ENCODE measurements at regions not wholly inside any gene's neighbourhood (a gene's known extent, or its start where the extent isn't known, plus 50 kb on each side); places are given as distances from the start of the nearest gene placed in this dataset.

GRCh38 chr4:23122666-23123400, 430.1 kb downstream of the GBA3 start:
- no peak overlapping the region for H3K4me3 ChIP-seq
- TF ChIP-seq CTCF (IDR thresholded peaks at IDR 0.05) (no peak), POLR2A (IDR thresholded peaks at IDR 0.05) (no peak), EP300 (IDR thresholded peaks at IDR 0.05; ENCODE audit: low read depth) (no peak), POLR2AphosphoS5 (IDR thresholded peaks at IDR 0.05) (no peak)
- H3K27ac ChIP-seq, result no peak overlapping the region
- H3K9me3 ChIP-seq, result no peaks in the 10 kb centered on the region
- in situ Hi-C loops (cut with MboI; ENCODE audit: low pct_ligation_motif_present in 1 of 4, low pct_unique_long_range_greater_than_20kb in 1 of 4, low sequenced_read_pairs in 3 of 4), result no loop called here
- H3K4me1 ChIP-seq, result no peaks in the 10 kb centered on the region
- no peaks in the 10 kb centered on the region for H3K27me3 ChIP-seq
- no peak for DNase-seq
- 70 to 97% methylated on average over 1 to 2 of the region's 2 CpGs for WGBS, 2 donors (ENCODE audit: low coverage in 1 of 2)
- intact Hi-C loops (cut with DNase I; ENCODE audit: low total_unique reads), result no loop called here
- no peaks in the 10 kb centered on the region for H3K36me3 ChIP-seq

- TF ChIP-seq EP300 (IDR thresholded peaks at IDR 0.05; ENCODE audit: low read depth) (no peak), POLR2A (IDR thresholded peaks at IDR 0.05) (no peak)
- no peaks in the 10 kb centered on the region for H3K4me1 ChIP-seq
- WGBS, 2 donors (ENCODE audit: low coverage in 1 of 2), result 62 to 81% methylated on average over 3 of the region's 3 CpGs
- in situ Hi-C loops (cut with MboI; ENCODE audit: low pct_ligation_motif_present in 1 of 4, low pct_unique_long_range_greater_than_20kb in 1 of 4, low sequenced_read_pairs in 3 of 4), result no loop called here
- no peak overlapping the region for H3K4me3 ChIP-seq
- DNase-seq, result no peak
- no peaks in the 10 kb centered on the region for H3K9me3 ChIP-seq
- intact Hi-C loops (cut with DNase I; ENCODE audit: low total_unique reads), result no loop called here
- no peaks in the 10 kb centered on the region for H3K27me3 ChIP-seq
- H3K36me3 ChIP-seq, result no peaks in the 10 kb centered on the region
- H3K27ac ChIP-seq, result no peak overlapping the region
Observed at GRCh38 chr4:23120374-23120773, 427.6 kb downstream of the GBA3 start.

GRCh38 chr4:23117826-23118225, 425.1 kb downstream of the GBA3 start:
- no peaks in the 10 kb centered on the region for H3K4me1 ChIP-seq

GRCh38 chr4:23114538-23114937, 421.8 kb downstream of the GBA3 start:
- Histone ChIP-seq H3K9me3 (no peaks in the 10 kb centered on the region), H3K4me1 (no peaks in the 10 kb centered on the region), H3K27ac (no peak overlapping the region), H3K27me3 (no peaks in the 10 kb centered on the region), H3K4me3 (no peak overlapping the region), H3K36me3 (no peaks in the 10 kb centered on the region)
- 40 to 71% methylated on average over 1 of the region's 1 CpG for WGBS, 2 donors (ENCODE audit: low coverage in 1 of 2)
- intact Hi-C loops (cut with DNase I; ENCODE audit: low total_unique reads) (no loop called here), in situ Hi-C loops (cut with MboI; ENCODE audit: low pct_ligation_motif_present in 1 of 4, low pct_unique_long_range_greater_than_20kb in 1 of 4, low sequenced_read_pairs in 3 of 4) (no loop called here)
- TF ChIP-seq CTCF (IDR thresholded peaks at IDR 0.05) (no peak), POLR2A (IDR thresholded peaks at IDR 0.05) (no peak), EP300 (IDR thresholded peaks at IDR 0.05; ENCODE audit: low read depth) (no peak), POLR2AphosphoS5 (IDR thresholded peaks at IDR 0.05) (no peak)
- DNase-seq, result no peak

More at GRCh38 chr4:23117826-23118225, 425.1 kb downstream of the GBA3 start:
- H3K27me3 ChIP-seq, result no peaks in the 10 kb centered on the region
- TF ChIP-seq CTCF (IDR thresholded peaks at IDR 0.05), result no peak
- no peak for TF ChIP-seq POLR2AphosphoS5 (IDR thresholded peaks at IDR 0.05)
- no peak overlapping the region for H3K4me3 ChIP-seq
- DNase-seq, result no peak
- intact Hi-C loops (cut with DNase I; ENCODE audit: low total_unique reads), result no loop called here
- 42 to 43% methylated on average over 1 of the region's 1 CpG for WGBS, 2 donors (ENCODE audit: low coverage in 1 of 2)
- no peaks in the 10 kb centered on the region for H3K36me3 ChIP-seq
- in situ Hi-C loops (cut with MboI; ENCODE audit: low pct_ligation_motif_present in 1 of 4, low pct_unique_long_range_greater_than_20kb in 1 of 4, low sequenced_read_pairs in 3 of 4), result no loop called here
- H3K9me3 ChIP-seq, result no peaks in the 10 kb centered on the region
- H3K27ac ChIP-seq, result no peak overlapping the region

GRCh38 chr4:23113104-23113503, 420.4 kb downstream of the GBA3 start:
- Histone ChIP-seq H3K4me3 (no peak overlapping the region), H3K27ac (no peak overlapping the region), H3K36me3 (no peaks in the 10 kb centered on the region), H3K27me3 (no peaks in the 10 kb centered on the region), H3K4me1 (no peaks in the 10 kb centered on the region), H3K9me3 (no peaks in the 10 kb centered on the region)
- WGBS, 2 donors (ENCODE audit: low coverage in 1 of 2), result 43 to 100% methylated on average over 1 to 2 of the region's 2 CpGs
- no peak for DNase-seq
- intact Hi-C loops (cut with DNase I; ENCODE audit: low total_unique reads) (no loop called here), in situ Hi-C loops (cut with MboI; ENCODE audit: low pct_ligation_motif_present in 1 of 4, low pct_unique_long_range_greater_than_20kb in 1 of 4, low sequenced_read_pairs in 3 of 4) (no loop called here)
- no peak for TF ChIP-seq POLR2AphosphoS5 (IDR thresholded peaks at IDR 0.05)
- TF ChIP-seq CTCF (IDR thresholded peaks at IDR 0.05), result no peak
- TF ChIP-seq EP300 (IDR thresholded peaks at IDR 0.05; ENCODE audit: low read depth), result no peak
- no peak for TF ChIP-seq POLR2A (IDR thresholded peaks at IDR 0.05)

All from transverse colon (tissue), 4 donors.